ENCODE measurements at regions not wholly inside any gene's neighbourhood (a gene's known extent, or its start where the extent isn't known, plus 50 kb on each side); places are given as distances from the start of the nearest gene placed in this dataset.

DNA sequence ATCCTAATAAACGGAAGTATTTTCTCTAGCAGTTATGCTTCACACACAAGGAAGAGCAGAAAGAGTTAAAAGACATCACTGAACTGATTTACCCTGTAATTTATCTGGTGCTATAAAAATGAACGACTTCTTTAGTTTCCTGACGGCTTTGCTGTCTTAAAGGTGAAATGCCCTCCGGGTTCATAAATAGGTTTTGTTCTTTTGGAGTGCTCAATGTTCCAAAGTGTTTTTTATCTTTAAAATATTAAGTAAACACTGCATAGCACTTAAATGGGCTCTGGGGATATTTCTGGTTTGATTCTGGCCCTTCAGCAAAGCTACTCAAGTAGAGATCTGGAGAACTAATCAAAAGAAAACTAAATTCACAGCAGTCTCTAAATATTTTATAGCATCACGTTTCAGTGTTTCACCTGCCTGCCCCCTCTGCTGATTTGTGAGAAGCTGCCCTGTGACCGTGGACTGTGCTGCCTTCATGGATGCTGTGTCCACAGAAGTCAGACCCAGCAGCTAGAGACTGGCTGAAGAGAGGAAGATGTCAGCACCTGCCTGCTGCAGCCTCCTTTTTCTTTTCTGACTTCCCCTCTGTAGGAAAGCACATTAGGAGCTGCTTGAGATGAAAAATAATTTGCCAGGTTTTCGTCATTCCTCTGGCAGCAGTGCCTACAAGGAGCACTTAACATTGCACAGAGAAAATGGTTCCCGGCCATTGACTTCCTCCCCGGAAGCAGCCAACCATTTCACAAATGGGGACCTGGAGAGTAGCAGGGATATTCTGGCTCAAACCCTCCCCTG, 205.1 kb upstream of the FSCB start:
- intact Hi-C loops (cut with DNase I): no loop called here

DNA sequence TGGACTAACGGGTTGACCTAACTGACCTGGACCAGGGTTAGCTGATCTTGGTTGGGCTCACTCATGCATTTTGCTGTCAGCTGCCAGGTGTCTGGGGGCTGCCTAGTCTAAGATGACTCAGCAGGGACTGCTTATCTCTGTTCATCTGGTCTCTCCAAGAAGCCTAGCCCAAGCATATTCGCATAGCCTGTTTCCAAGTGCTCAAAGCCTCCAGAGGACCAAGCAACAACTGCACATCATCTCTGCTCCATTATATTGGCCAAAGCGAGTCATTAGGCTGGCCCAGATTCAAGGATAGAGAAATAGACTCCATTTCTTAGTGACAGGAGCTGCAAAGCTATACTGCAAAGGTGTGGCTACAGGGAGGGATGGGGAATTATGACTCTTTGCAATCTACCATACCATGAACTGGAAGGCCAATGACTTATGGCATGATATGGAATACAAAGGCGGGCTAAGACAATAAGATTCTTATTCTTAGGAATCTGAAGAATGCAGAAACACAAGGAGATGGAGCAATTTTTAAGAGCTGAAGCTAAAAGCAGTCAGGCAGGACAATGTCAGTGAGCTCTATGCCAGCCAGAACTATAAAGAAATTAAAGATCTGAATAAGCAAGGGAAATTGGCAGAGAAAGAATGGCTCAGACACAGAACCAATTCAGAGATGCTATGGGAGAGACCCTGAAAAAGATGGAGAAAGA, 194.6 kb upstream of the FSCB start:
- H3K9me3 ChIP-seq: no peaks in the 10 kb centered on the region
- no peak overlapping the region for H3K4me3 ChIP-seq
- H3K36me3 ChIP-seq: no peaks in the 10 kb centered on the region
- no peak for DNase-seq (ENCODE audit: low spot score in 2 of 2)
- H3K27ac ChIP-seq: no peak overlapping the region
- no peaks in the 10 kb centered on the region for H3K4me1 ChIP-seq
- H3K27me3 ChIP-seq: no peaks in the 10 kb centered on the region
- TF ChIP-seq CTCF (IDR thresholded peaks at IDR 0.05): no peak
- intact Hi-C loops (cut with DNase I): no loop called here

More for the DNA sequence above, 205.1 kb upstream of the FSCB start:
- no peaks in the 10 kb centered on the region for H3K9me3 ChIP-seq
- no peak overlapping the region for H3K27ac ChIP-seq
- no peak for DNase-seq (ENCODE audit: low spot score in 2 of 2)
- no peaks in the 10 kb centered on the region for H3K36me3 ChIP-seq
- H3K4me1 ChIP-seq: no peaks in the 10 kb centered on the region
- TF ChIP-seq CTCF (IDR thresholded peaks at IDR 0.05): no peak
- no peak overlapping the region for H3K4me3 ChIP-seq
- no peaks in the 10 kb centered on the region for H3K27me3 ChIP-seq

DNA sequence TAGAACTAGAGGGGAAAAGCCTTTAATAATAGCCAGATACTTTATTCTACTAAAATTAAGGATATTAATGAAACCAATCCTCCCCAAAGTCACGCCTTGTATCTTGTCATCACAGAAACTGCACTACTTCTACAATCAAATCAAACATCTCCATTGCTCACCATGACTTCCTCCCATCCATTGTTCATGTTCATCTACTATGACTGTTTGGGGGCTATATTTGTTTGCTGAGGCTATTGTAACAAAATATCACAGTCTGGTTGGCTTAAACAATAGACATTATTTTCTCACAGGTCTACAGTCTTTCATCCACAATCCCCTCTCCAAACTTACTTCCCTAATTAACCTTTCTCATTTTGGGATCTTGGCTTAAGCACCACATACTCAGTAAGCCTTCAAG, 193.6 kb upstream of the FSCB start:
- H3K9me3 ChIP-seq: no peaks in the 10 kb centered on the region
- intact Hi-C loops (cut with DNase I): no loop called here
- H3K4me3 ChIP-seq: no peak overlapping the region
- H3K27me3 ChIP-seq: no peaks in the 10 kb centered on the region
- H3K36me3 ChIP-seq: no peaks in the 10 kb centered on the region
- H3K4me1 ChIP-seq: no peaks in the 10 kb centered on the region
- no peak overlapping the region for H3K27ac ChIP-seq
- no peak for TF ChIP-seq CTCF (IDR thresholded peaks at IDR 0.05)
- DNase-seq (ENCODE audit: low spot score in 2 of 2): no peak

- intact Hi-C loops (cut with DNase I): no loop called here
- no peak overlapping the region for H3K27ac ChIP-seq
- H3K4me3 ChIP-seq: no peak overlapping the region
- no peaks in the 10 kb centered on the region for H3K4me1 ChIP-seq
- TF ChIP-seq CTCF (IDR thresholded peaks at IDR 0.05): no peak
- no peak for DNase-seq (ENCODE audit: low spot score in 2 of 2)
- no peaks in the 10 kb centered on the region for H3K9me3 ChIP-seq
- H3K36me3 ChIP-seq: no peaks in the 10 kb centered on the region
- no peaks in the 10 kb centered on the region for H3K27me3 ChIP-seq
Measured at GRCh38 chr14:44700184-44700583, 193.1 kb upstream of the FSCB start.

DNA sequence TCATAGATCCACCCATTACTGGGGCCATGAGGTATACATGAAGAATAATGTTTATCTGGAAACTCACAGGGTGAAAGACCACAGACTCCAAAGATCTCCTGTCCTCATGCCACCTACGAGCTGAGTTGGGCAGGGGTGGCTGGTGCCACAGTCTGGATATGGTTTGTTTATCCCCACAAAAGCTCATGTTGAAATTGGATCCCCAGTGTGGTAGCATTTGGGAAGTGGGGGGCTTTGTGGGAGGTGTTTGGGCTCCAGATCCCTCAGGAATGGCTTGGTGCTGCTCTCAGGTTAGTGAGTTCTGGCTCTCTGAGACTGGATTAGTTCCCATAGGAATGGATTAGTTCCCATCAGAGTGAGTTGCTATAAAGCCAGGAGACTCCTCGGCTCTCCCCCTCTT, 192.3 kb upstream of the FSCB start:
- intact Hi-C loops (cut with DNase I): no loop called here
- no peaks in the 10 kb centered on the region for H3K36me3 ChIP-seq
- H3K4me3 ChIP-seq: no peak overlapping the region
- no peaks in the 10 kb centered on the region for H3K27me3 ChIP-seq
- no peaks in the 10 kb centered on the region for H3K9me3 ChIP-seq
- no peak for DNase-seq (ENCODE audit: low spot score in 2 of 2)
- no peaks in the 10 kb centered on the region for H3K4me1 ChIP-seq
- H3K27ac ChIP-seq: no peak overlapping the region
- TF ChIP-seq CTCF (IDR thresholded peaks at IDR 0.05): no peak
